ENCODE measurements at regions not wholly inside any gene's neighbourhood (a gene's known extent, or its start where the extent isn't known, plus 50 kb on each side); places are given as distances from the start of the nearest gene placed in this dataset.

GRCh38 chr10:61302124-61302523 is 151.1 kb downstream of the TMEM26 start:
- no peak for TF ChIP-seq CTCF (IDR thresholded peaks at IDR 0.05; ENCODE audit: low read depth, low read length)
- no peak for DNase-seq (ENCODE audit: extremely low read depth, low read depth)

GRCh38 chr10:61301575-61301974 is 151.6 kb downstream of the TMEM26 start:
- peak; percentile 25 for DNase-seq (ENCODE audit: extremely low read depth, low read depth)

GRCh38 chr10:61299841-61300240 is 153.3 kb downstream of the TMEM26 start:
- DNase-seq (ENCODE audit: extremely low read depth, low read depth) = no peak
- no peak for TF ChIP-seq CTCF (IDR thresholded peaks at IDR 0.05; ENCODE audit: low read depth, low read length)

More at GRCh38 chr10:61301575-61301974, 151.6 kb downstream of the TMEM26 start:
- TF ChIP-seq CTCF (IDR thresholded peaks at IDR 0.05; ENCODE audit: low read depth, low read length) = no peak

GRCh38 chr10:61299156-61299555 is 154.0 kb downstream of the TMEM26 start:
- TF ChIP-seq CTCF (IDR thresholded peaks at IDR 0.05; ENCODE audit: low read depth, low read length) = no peak
- DNase-seq (ENCODE audit: extremely low read depth, low read depth) = no peak

GRCh38 chr10:61298194-61298593 is 155.0 kb downstream of the TMEM26 start:
- no peak for TF ChIP-seq CTCF (IDR thresholded peaks at IDR 0.05; ENCODE audit: low read depth, low read length)
- DNase-seq (ENCODE audit: extremely low read depth, low read depth) = no peak

- no peak for DNase-seq (ENCODE audit: extremely low read depth, low read depth)
- no peak for TF ChIP-seq CTCF (IDR thresholded peaks at IDR 0.05; ENCODE audit: low read depth, low read length)
Measured at GRCh38 chr10:61296161-61296560, 157.0 kb downstream of the TMEM26 start.

GRCh38 chr10:61294131-61294530 is 159.1 kb downstream of the TMEM26 start:
- DNase-seq (ENCODE audit: extremely low read depth, low read depth) = no peak
- no peak for TF ChIP-seq CTCF (IDR thresholded peaks at IDR 0.05; ENCODE audit: low read depth, low read length)
